Rectal smooth muscle tissue (tissue), 1 donor: ENCODE measurements at regions not wholly inside any gene's neighbourhood (a gene's known extent, or its start where the extent isn't known, plus 50 kb on each side); places are given as distances from the start of the nearest gene placed in this dataset.

Experiments used
- H3K27ac ChIP-seq: one replicate; pipeline ENCODE4 v1.7.0; 2013; ENCODE audit warnings: low read depth, low read length, inconsistent platforms
- H3K27me3 ChIP-seq: one replicate; pipeline ENCODE4 v1.7.0; 2013; ENCODE audit warnings: low read length; ENCODE audit not compliant: control insufficient read depth, insufficient read depth
- H3K36me3 ChIP-seq: one replicate; pipeline ENCODE4 v1.7.0; 2013; ENCODE audit warnings: low read length; ENCODE audit not compliant: control insufficient read depth, insufficient read depth
- H3K4me1 ChIP-seq: one replicate; pipeline ENCODE4 v1.7.0; 2013; ENCODE audit warnings: low read length; ENCODE audit not compliant: control insufficient read depth, insufficient read depth
- H3K4me3 ChIP-seq: one replicate; pipeline ENCODE4 v1.7.0; 2013; ENCODE audit warnings: low read length
- H3K9ac ChIP-seq: one replicate; pipeline ENCODE4 v1.7.0; 2013; ENCODE audit warnings: low read length

DNA sequence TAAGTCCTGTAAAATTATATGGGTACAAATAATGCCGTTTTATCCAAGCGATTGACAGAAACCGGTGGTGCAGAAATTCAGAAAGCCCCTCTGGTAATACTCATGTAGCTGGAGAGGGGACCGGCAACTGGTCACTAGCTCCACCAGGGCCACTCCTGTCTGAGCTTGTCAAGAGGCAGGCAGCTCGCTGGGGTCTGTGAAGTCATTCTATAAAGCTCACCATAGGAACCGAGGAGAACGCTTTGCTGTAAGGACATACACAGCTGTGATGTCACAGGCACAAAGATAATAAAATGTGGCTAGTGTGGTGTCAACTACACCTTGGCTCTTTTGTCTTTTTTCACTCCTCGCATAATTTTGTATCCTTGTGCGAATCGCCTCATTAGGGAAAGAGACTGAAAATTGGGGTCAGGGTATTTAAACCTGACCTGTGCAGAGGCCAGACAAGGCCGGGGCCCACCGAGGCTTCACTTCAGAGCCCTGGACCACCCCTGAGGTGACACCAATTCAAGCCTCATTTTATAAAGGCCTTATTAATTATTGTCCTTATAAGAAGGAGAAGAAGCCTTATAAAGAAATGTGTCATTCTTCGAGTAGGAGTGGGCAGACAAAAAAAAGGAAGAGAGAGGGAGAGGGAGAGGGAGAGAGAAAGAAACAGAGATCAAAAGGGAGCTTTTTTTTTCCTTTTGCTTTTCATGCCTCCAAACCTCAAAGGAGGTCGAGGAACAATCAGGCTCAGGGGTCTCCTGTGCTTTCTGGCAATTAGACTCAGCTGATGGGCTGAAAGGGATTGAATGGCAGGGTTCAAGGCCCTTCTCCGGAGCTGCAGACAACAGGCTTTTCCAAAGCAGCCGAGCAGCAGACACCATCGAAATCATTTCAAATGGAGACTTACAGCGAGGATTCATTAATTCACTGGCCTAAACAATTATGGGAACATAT, 813.3 kb upstream of the ARRDC4 start:
- no peak overlapping the region for H3K9ac ChIP-seq
- no peaks in the 10 kb centered on the region for H3K4me1 ChIP-seq
- H3K36me3 ChIP-seq: no peaks in the 10 kb centered on the region
- H3K27ac ChIP-seq: no peak overlapping the region
- no peaks in the 10 kb centered on the region for H3K27me3 ChIP-seq
- no peak overlapping the region for H3K4me3 ChIP-seq

DNA sequence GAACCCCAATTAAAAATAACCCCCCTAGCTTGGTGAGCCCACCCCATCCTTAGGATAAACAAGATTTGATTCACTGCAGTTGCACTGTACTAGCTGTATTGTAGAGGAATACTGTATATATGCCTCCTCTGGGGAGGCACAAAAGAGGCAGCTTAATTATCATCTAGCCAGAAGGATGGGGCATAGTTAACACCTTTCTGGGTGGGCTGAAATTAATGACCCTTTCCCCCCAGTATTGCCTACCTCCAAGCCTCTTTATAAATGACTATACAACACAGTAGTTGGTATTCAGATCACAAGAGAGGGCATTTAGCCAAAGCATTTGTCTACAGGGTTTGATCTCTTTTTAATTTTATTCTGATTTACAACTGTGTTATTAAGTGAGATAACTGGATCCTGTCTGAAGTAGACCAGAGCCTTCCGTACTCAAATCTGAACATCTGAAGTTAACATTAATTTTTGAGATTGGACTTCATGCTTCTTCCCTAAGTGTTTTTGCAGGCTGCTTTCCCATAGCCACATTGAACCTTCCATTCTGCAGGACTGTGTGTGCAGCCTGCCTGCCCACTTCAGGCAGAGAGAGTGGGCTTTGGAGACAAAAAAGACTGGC, 807.0 kb upstream of the ARRDC4 start:
- H3K36me3 ChIP-seq: no peaks in the 10 kb centered on the region
- H3K9ac ChIP-seq: no peak overlapping the region
- H3K4me3 ChIP-seq: no peak overlapping the region
- H3K27ac ChIP-seq: no peak overlapping the region
- no peaks in the 10 kb centered on the region for H3K27me3 ChIP-seq
- H3K4me1 ChIP-seq: no peaks in the 10 kb centered on the region

DNA sequence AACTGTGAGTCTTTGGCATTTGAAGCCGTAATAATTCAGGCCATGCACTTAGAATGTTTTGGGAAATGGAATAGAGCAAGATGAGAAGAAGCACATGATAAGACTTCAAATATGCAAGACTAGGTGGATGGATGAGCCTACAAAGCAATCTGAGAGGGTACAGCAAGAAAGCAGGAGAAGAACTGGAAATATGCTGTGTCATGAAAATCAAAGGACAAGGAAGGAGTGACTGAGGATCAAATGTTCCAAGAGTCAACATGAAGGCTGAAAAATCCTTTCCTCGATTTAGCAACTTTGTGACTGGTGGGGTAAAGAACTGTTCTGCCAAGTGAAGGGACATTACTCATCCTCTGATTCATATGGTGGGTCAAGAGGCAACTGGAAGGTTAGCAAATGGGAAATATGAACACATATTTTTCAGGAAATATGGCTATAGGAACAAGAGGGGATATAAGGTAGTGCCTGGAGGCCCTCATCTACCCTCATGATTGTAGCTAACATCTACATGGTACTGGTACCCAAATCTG, 803.7 kb upstream of the ARRDC4 start:
- H3K27me3 ChIP-seq: no peaks in the 10 kb centered on the region
- no peaks in the 10 kb centered on the region for H3K4me1 ChIP-seq
- no peak overlapping the region for H3K9ac ChIP-seq
- H3K36me3 ChIP-seq: no peaks in the 10 kb centered on the region
- H3K4me3 ChIP-seq: no peak overlapping the region
- no peak overlapping the region for H3K27ac ChIP-seq

DNA sequence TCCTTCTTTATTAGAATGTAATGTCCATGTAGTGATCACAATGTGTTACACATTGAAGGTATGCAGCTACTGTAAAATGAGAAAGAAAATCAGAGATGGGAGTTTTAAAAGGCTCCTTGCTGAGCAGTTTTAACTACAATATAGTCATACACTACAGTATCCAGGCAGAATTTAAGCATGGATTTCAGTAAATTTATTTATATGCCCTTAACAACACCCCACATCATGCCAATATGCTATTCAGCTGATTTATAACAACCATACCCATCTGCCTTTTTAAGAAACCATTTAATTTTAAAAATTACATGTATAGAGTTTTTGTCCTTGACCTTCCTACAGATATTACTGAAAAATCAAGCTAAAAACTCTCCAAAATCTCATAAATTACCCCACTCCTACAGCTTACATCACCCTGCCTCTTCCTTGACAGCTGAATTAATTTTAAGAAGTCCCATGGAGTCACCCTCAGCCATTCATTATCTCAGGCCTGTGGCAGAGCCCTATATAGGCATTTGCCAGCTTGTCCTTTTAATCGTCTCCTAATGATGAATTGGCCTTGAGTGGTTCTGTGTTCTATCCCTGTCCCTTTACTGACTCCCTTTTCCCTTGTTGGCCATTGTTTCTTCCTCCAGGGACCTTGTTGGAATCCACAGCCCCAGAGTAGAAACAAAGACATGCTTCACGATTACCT, 797.6 kb upstream of the ARRDC4 start:
- no peaks in the 10 kb centered on the region for H3K27me3 ChIP-seq
- H3K36me3 ChIP-seq: no peaks in the 10 kb centered on the region
- H3K4me1 ChIP-seq: no peaks in the 10 kb centered on the region
- no peak overlapping the region for H3K9ac ChIP-seq
- no peak overlapping the region for H3K4me3 ChIP-seq
- H3K27ac ChIP-seq: no peak overlapping the region

DNA sequence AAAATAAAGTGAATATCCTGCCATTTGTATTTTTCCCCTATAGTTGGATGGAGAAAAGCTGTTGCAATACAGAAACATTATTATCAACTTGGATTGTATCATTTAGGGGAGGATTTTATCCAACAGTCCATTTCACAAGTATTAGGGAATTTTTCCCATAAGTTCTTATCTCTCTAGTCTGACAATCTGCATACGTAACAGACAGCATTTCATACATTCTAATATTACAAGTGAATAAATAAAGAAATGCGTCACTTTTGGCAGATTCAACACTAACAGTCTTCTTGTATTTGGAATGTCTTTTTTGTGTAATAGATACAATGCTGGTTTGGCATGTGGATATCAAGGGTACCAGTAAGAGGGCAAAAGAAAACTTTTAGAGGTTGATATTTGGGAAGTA, 795.3 kb upstream of the ARRDC4 start:
- no peak overlapping the region for H3K4me3 ChIP-seq
- no peak overlapping the region for H3K27ac ChIP-seq
- H3K9ac ChIP-seq: no peak overlapping the region
- no peaks in the 10 kb centered on the region for H3K27me3 ChIP-seq
- no peaks in the 10 kb centered on the region for H3K36me3 ChIP-seq
- no peaks in the 10 kb centered on the region for H3K4me1 ChIP-seq

DNA sequence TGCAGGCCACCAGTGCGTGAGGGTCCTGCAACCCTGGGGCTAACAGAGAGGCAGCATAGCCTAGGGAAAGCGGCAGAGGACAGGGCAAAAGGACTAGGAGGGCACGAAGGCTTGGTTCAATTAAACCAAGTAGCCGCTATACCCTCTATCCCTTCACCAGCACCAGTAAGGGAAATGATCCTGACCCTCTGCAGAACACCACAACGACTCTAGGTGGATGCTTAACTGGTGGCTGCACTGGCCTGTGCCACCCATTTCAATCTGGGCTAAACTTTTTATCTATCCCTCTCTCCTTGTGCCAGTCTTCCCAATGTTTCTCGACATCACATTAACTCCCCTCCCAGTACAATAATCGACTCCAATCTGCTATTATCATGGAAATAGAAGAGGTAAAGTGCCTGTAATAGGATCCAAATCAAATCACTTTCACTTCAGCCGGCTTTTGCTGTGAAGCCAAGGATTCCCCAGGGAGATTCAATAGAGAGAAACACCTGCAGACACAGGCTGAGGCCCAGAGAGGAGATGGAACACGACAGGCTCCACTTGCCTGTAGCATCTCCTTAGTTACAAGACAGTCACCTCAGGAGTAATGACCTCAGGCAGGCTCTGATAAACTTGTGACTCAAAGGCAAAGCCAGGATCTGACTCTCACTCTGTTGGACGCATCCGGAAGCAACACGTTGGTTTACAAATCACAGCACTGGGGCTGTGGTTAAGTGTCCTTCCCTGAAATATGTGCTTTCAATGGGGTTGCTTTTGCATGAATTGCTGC, 791.6 kb upstream of the ARRDC4 start:
- no peaks in the 10 kb centered on the region for H3K4me1 ChIP-seq
- H3K27ac ChIP-seq: no peak overlapping the region
- H3K9ac ChIP-seq: no peak overlapping the region
- H3K4me3 ChIP-seq: no peak overlapping the region
- no peaks in the 10 kb centered on the region for H3K36me3 ChIP-seq
- no peaks in the 10 kb centered on the region for H3K27me3 ChIP-seq

DNA sequence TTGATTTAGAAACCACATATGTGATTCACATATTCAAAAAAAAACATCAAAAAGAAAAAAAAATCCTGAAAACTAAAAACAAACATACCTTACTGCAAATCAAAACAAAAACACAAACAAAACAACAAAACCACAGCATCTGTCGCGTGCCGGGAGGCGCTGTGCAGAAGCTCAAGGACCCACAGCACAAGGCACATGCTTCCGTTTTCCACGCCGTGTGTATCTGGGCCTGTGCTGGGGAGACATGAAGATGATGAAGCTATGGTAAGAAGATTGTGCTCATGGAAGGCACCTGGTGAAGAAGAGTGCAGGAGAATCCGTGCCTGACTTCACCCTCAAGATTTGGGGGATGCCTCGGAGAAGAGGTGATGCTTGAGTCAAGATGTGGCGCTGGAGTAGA, 788.9 kb upstream of the ARRDC4 start:
- Histone ChIP-seq H3K27me3 (no peaks in the 10 kb centered on the region), H3K9ac (no peak overlapping the region), H3K36me3 (no peaks in the 10 kb centered on the region), H3K27ac (no peak overlapping the region), H3K4me1 (no peaks in the 10 kb centered on the region), H3K4me3 (no peak overlapping the region)

DNA sequence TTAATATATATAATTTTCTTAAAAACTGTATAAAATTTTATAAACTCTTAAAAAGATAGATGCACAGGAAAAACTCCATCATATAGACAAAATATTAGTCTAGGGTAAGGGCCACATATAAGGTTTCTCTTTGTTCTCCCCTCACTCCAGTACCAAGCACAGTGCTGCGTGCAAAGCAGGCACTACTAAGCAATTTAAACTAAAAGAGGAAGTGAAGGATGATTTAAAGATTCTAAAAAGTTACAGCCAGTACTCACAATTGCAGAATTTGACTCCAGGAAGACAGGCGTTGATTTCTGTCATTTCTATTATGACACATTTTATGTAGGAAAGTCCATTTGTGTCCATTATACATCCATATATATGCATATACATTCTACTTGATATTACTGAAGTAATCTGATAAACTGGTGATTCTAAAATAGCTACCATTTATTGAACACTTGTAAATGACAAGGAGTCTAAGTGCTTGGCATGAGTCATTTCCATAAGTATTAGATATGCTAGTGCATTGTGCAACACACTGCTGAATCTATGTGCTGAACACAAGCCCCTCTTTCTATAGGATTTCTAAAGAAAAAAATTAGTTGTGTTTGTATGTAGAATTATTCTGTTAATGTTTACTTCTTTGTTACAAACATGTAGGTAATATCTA, 785.5 kb upstream of the ARRDC4 start:
- Histone ChIP-seq H3K4me3 (no peak overlapping the region), H3K36me3 (no peaks in the 10 kb centered on the region), H3K27me3 (no peaks in the 10 kb centered on the region), H3K27ac (no peak overlapping the region), H3K4me1 (no peaks in the 10 kb centered on the region), H3K9ac (no peak overlapping the region)

DNA sequence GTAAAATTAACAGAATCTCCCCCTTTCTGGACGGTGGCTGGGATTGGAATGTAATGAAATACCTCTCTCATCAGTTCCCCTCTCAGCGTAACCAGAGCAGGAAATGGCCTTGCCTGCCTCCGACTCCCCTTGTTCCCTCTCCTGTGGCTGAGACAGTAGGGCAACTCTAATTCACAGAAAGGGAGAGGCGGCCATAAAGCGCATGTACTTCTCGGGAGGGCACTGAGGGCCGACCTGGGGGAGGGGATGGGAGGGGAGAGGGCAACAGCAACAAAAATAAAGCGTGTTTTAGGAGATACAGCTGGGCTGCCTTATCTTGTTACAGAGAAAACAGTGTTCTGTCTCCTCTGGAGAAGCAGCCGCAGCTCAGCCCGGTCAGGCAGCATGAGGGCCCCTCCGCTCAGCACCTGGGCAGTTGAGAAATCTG, 783.3 kb upstream of the ARRDC4 start:
- Histone ChIP-seq H3K9ac (no peak overlapping the region), H3K27ac (no peak overlapping the region), H3K27me3 (no peaks in the 10 kb centered on the region), H3K36me3 (no peaks in the 10 kb centered on the region), H3K4me3 (no peak overlapping the region), H3K4me1 (no peaks in the 10 kb centered on the region)

DNA sequence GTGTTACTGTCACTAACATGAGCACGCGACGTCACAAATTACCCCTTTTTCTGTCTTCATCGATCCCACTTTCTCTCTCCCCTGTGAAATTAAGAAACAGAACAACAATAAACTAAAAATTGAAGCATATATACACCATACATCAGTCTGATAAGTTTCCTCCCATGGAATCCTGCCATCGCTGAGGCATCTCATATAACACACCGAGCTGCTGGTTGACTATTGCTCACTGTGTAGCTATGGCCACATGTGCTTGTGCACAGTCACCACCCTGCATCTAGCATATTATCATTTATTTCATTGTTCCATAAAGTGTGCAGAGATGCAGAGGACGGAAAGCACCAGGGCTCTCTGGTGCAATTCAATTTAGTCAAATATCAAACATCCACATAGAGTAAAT, 777.9 kb upstream of the ARRDC4 start:
- Histone ChIP-seq H3K4me1 (no peaks in the 10 kb centered on the region), H3K4me3 (no peak overlapping the region), H3K9ac (no peak overlapping the region), H3K27ac (no peak overlapping the region), H3K27me3 (no peaks in the 10 kb centered on the region), H3K36me3 (no peaks in the 10 kb centered on the region)

DNA sequence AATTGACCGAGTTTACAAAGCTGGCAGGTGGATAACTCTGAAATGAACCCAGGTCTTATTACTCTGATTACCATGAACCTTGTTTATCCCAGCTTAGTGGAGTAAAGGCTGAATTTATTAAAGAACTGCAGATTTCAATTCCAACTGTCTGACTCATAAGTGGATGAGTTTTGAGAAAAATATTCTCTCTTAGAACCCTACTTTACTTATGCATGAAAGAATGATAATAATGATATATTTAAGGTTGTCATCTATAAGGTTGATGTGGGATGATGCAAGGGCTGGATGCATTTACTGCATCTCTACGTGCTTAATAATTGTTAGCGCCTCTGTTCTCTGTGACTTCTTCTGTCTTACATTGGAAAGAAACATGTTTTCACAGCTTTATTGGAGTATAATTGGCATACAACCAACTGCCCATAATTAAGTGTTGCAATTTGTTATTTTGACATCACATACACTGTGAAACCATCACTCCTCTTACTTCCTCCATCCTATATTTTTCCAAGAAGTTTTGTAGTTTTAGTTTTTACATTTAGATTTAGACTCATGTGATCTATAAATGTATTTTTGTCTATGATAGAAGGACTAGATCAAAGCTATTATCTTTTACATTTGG, 771.2 kb upstream of the ARRDC4 start:
- Histone ChIP-seq H3K27me3 (no peaks in the 10 kb centered on the region), H3K4me1 (no peaks in the 10 kb centered on the region), H3K4me3 (no peak overlapping the region)

More for the DNA sequence above, 771.2 kb upstream of the ARRDC4 start:
- Histone ChIP-seq H3K36me3 (no peaks in the 10 kb centered on the region), H3K9ac (no peak overlapping the region), H3K27ac (no peak overlapping the region)
